Heart left ventricle (tissue), 16 donors: ENCODE measurements at regions not wholly inside any gene's neighbourhood (a gene's known extent, or its start where the extent isn't known, plus 50 kb on each side); places are given as distances from the start of the nearest gene placed in this dataset.

Experiments used
- ATAC-seq, 4 donors: fragments of 200-7000 bp; cut with Tn5 transposase; one replicate each; pipeline ENCODE4 v1.9.1; 2020 to 2022; ENCODE audit warnings: moderate library complexity in 4 of 4, mild to moderate bottlenecking in 3 of 4, moderate number of reproducible peaks in 1 of 4
- DNase-seq, 5 donors: peaks; one replicate each; pipeline ENCODE4 v3.0.0-alpha.2; 2020
- H3K27ac ChIP-seq, 12 donors: fragments of 200-600 bp; sonication (generic) in 4 of 12; one replicate each; pipeline versions ENCODE4 v1.5.0 to v1.8.0; 2016 to 2022; ENCODE audit warnings: mild to moderate bottlenecking in 2 of 12
- H3K27me3 ChIP-seq, 9 donors: fragments of 200-600 bp; sonication (generic) in 2 of 9; one replicate each; pipeline versions ENCODE4 v1.5.1 to v1.8.0; 2016 to 2022; ENCODE audit warnings: mild to moderate bottlenecking in 3 of 9
- H3K36me3 ChIP-seq, 9 donors: fragments of 200-600 bp; sonication (generic) in 2 of 9; one replicate each; pipeline versions ENCODE4 v1.5.0 to v1.8.0; 2018 to 2022; ENCODE audit warnings: mild to moderate bottlenecking in 2 of 9
- H3K4me1 ChIP-seq, 12 donors: fragments of 200-600 bp; sonication (generic) in 4 of 12; one replicate each; pipeline versions ENCODE4 v1.5.0 to v1.8.0; 2016 to 2022; ENCODE audit warnings: mild to moderate bottlenecking in 3 of 12
- H3K4me3 ChIP-seq, 12 donors: fragments of 200-600 bp; sonication (generic) in 4 of 12; one replicate each; pipeline versions ENCODE4 v1.5.0 to v1.8.0; 2017 to 2022; ENCODE audit warnings: mild to moderate bottlenecking in 9 of 12, moderate library complexity in 4 of 12
- H3K9me3 ChIP-seq, 12 donors: fragments of 200-600 bp; sonication (generic) in 4 of 12; one replicate each; pipeline versions ENCODE4 v1.5.0 to v1.8.0; 2016 to 2022; ENCODE audit warnings: mild to moderate bottlenecking in 1 of 12
- CTCF ChIP-seq, 12 donors: fragments of 200-600 bp; sonication (generic) in 4 of 12; IDR thresholded peaks; one replicate each; pipeline versions ENCODE4 v1.5.0 to v1.8.0; 2018 to 2022; ENCODE audit warnings: antibody characterized with exemption in 12 of 12, mild to moderate bottlenecking in 5 of 12
- POLR2A ChIP-seq, 2 donors: fragments of 450-650 bp; IDR thresholded peaks; one replicate each; pipeline ENCODE4 v1.6.1; 2017; ENCODE audit warnings: antibody characterized with exemption in 2 of 2, mild to moderate bottlenecking in 2 of 2, moderate library complexity in 2 of 2
- WGBS, 4 donors: extraction: QIAGEN DNeasy Blood & Tissue Kit in 2 of 4; methylation state at CpG; one replicate each; pipeline versions ENCODE4 v1.1.5 to v1.1.7; 2013 to 2018; 5-methylcytosine and 5-hydroxymethylcytosine counted together
- intact Hi-C, 10 donors: fragments of 100-400 bp; cut with DNase I; formaldehyde crosslinking; loops; one replicate each; pipeline versions ENCODE4 v1.11.1 to v1.14.2; 2022
- donor health status: ischemic (EF 13 %, LVEDD 7.1; RV severe dilation, severe dysfunction).
- donor health status: healthy with polysubstance abuse.
- donor health status: DM: no; HTN: yes; CAD: no.
- donor health status: DM: no; HTN: no; CAD: no.
- donor health status: ischemic (EF 25% LVEDD 6.9; RV normal size, moderate dysfunction).
- donor health status: ischemic (EF 25% LVEDD 5.7; RV mildly dilated, moderate dysfunction).
- donor health status: healthy.
- donor health status: DM: yes; HTN: yes; CAD: no.
- donor health status: ischemic (EF 35%, LVEDD 5.7; RV mildly dilated, moderate dysfunction).
- donor health status: nonischemic (EF 11% LVEDD 7.7; RV severe dilation, severe dysfunction).
- donor health status: DM: yes; HTN: yes; CAD: no.
- donor health status: PGD.
- donor health status: ischemic (EF 29% LVEDD 5.4; RV normal size, mild dysfunction).
- donor health status: nonischemic (EF 23%, LVEDD 6.1; RV moderate dilation, normal function).

GRCh38 chr7:35581605-35582210 lies 113.2 kb downstream of the HERPUD2 start:
- Histone ChIP-seq H3K27me3 (no peaks in the 10 kb centered on the region), H3K27ac (no peak overlapping the region), H3K4me3 (no peak overlapping the region), H3K36me3 (no peaks in the 10 kb centered on the region), H3K4me1 (no peaks in the 10 kb centered on the region), H3K9me3 (peaks cover 0 to 9% (median 0%) of the 10 kb centered on the region in 12 donors)
- 85 to 91% (median 88%) methylated on average over 7 of the region's 7 CpGs for WGBS, 4 donors
- TF ChIP-seq POLR2A (IDR thresholded peaks at IDR 0.05) (no peak), CTCF (IDR thresholded peaks at IDR 0.05) (no peak)
- intact Hi-C loops: no loop called here
- ATAC-seq (no peak), DNase-seq (no peak)

GRCh38 chr7:35576031-35576573 lies 118.8 kb downstream of the HERPUD2 start:
- Histone ChIP-seq H3K27ac (no peak overlapping the region), H3K4me3 (no peak overlapping the region), H3K4me1 (peaks cover 0 to 13% (median 0%) of the 10 kb centered on the region in 12 donors), H3K9me3 (peaks cover 0 to 8% (median 0%) of the 10 kb centered on the region in 12 donors), H3K27me3 (no peaks in the 10 kb centered on the region), H3K36me3 (no peaks in the 10 kb centered on the region)
- DNase-seq (no peak), ATAC-seq (peak in 1 of 4 donors; percentile 27)
- 74 to 82% (median 76%) methylated on average over 5 of the region's 5 CpGs for WGBS, 4 donors
- intact Hi-C loops: no loop called here
- TF ChIP-seq POLR2A (IDR thresholded peaks at IDR 0.05): no peak
- no peak for TF ChIP-seq CTCF (IDR thresholded peaks at IDR 0.05)

GRCh38 chr7:35571611-35572240 lies 123.2 kb downstream of the HERPUD2 start:
- ATAC-seq (peak in 1 of 4 donors; percentile 37), DNase-seq (no peak)
- intact Hi-C loops: no loop called here
- WGBS, 4 donors: 67 to 93% (median 84%) methylated on average over 3 of the region's 3 CpGs
- H3K36me3 ChIP-seq: no peaks in the 10 kb centered on the region
- peaks cover 0 to 18% (median 0%) of the 10 kb centered on the region in 12 donors for H3K4me1 ChIP-seq
- TF ChIP-seq POLR2A (IDR thresholded peaks at IDR 0.05) (no peak), CTCF (IDR thresholded peaks at IDR 0.05) (no peak)
- no peaks in the 10 kb centered on the region for H3K9me3 ChIP-seq
- H3K27ac ChIP-seq: peak overlapping the region in 1 of 12 donors; percentile 52
- H3K4me3 ChIP-seq: no peak overlapping the region
- H3K27me3 ChIP-seq: no peaks in the 10 kb centered on the region

GRCh38 chr7:35570937-35571336 lies 124.0 kb downstream of the HERPUD2 start:
- no peaks in the 10 kb centered on the region for H3K36me3 ChIP-seq
- H3K4me1 ChIP-seq: peaks cover 0 to 18% (median 0%) of the 10 kb centered on the region in 12 donors
- intact Hi-C loops: no loop called here
- H3K27ac ChIP-seq: no peak overlapping the region
- ATAC-seq (no peak), DNase-seq (no peak)
- no peak overlapping the region for H3K4me3 ChIP-seq
- no peaks in the 10 kb centered on the region for H3K9me3 ChIP-seq
- WGBS, 4 donors: 83 to 87% (median 83%) methylated on average over 5 of the region's 5 CpGs
- TF ChIP-seq POLR2A (IDR thresholded peaks at IDR 0.05) (no peak), CTCF (IDR thresholded peaks at IDR 0.05) (no peak)
- H3K27me3 ChIP-seq: no peaks in the 10 kb centered on the region
